ENCODE measurements at regions not wholly inside any gene's neighbourhood (a gene's known extent, or its start where the extent isn't known, plus 50 kb on each side); places are given as distances from the start of the nearest gene placed in this dataset.
A peak's percentile ranks its signal among the peaks of the same experiment; 100 is the strongest.

- DNase-seq: no peak
Measured at GRCh38 chr5:4646715-4647375, 493.3 kb upstream of the ADAMTS16 start.

GRCh38 chr5:4647955-4648354 is 492.2 kb upstream of the ADAMTS16 start:
- no peak for DNase-seq

- DNase-seq: no peak
Measured at GRCh38 chr5:4651806-4652565, 488.1 kb upstream of the ADAMTS16 start.

GRCh38 chr5:4653475-4653874 is 486.7 kb upstream of the ADAMTS16 start:
- DNase-seq: no peak

GRCh38 chr5:4659851-4660250 is 480.3 kb upstream of the ADAMTS16 start:
- DNase-seq: no peak

- DNase-seq: no peak
Measured at GRCh38 chr5:4661326-4661725, 478.8 kb upstream of the ADAMTS16 start.

- DNase-seq: no peak
Measured at GRCh38 chr5:4661836-4662235, 478.3 kb upstream of the ADAMTS16 start.

GRCh38 chr5:4662756-4663155 is 477.4 kb upstream of the ADAMTS16 start:
- no peak for DNase-seq

GRCh38 chr5:4665911-4666310 is 474.2 kb upstream of the ADAMTS16 start:
- no peak for DNase-seq

GRCh38 chr5:4674166-4674565 is 466.0 kb upstream of the ADAMTS16 start:
- no peak for DNase-seq

- no peak for DNase-seq
Measured at GRCh38 chr5:4676934-4677333, 463.2 kb upstream of the ADAMTS16 start.

- peak; percentile 20 for DNase-seq
Measured at GRCh38 chr5:4684946-4685345, 455.2 kb upstream of the ADAMTS16 start.

- no peak for DNase-seq
Measured at GRCh38 chr5:4698596-4698995, 441.5 kb upstream of the ADAMTS16 start.

GRCh38 chr5:4699592-4699991 is 440.5 kb upstream of the ADAMTS16 start:
- DNase-seq: no peak

GRCh38 chr5:4700069-4700468 is 440.1 kb upstream of the ADAMTS16 start:
- DNase-seq: peak; percentile 65

- no peak for DNase-seq
Measured at GRCh38 chr5:4700871-4701270, 439.3 kb upstream of the ADAMTS16 start.

GRCh38 chr5:4703931-4704458 is 436.1 kb upstream of the ADAMTS16 start:
- DNase-seq: peak; percentile 42

- DNase-seq: no peak
Measured at GRCh38 chr5:4704951-4705350, 435.2 kb upstream of the ADAMTS16 start.

GRCh38 chr5:4716781-4717180 is 423.3 kb upstream of the ADAMTS16 start:
- no peak for DNase-seq

- DNase-seq: no peak
Measured at GRCh38 chr5:4717446-4717845, 422.7 kb upstream of the ADAMTS16 start.

- no peak for DNase-seq
Measured at GRCh38 chr5:4720831-4721230, 419.3 kb upstream of the ADAMTS16 start.

- no peak for DNase-seq
Measured at GRCh38 chr5:4722886-4723285, 417.2 kb upstream of the ADAMTS16 start.

- no peak for DNase-seq
Measured at GRCh38 chr5:4725594-4725993, 414.5 kb upstream of the ADAMTS16 start.

- DNase-seq: no peak
Measured at GRCh38 chr5:4730279-4730678, 409.9 kb upstream of the ADAMTS16 start.
